22Rv1 (cell line): ENCODE measurements at regions not wholly inside any gene's neighbourhood (a gene's known extent, or its start where the extent isn't known, plus 50 kb on each side); places are given as distances from the start of the nearest gene placed in this dataset.

Experiments used
- CTCF ChIP-seq: fragments of 450-650 bp; IDR thresholded peaks from 2 replicates; pipeline ENCODE4 v1.5.1; 2017; ENCODE audit warnings: mild to moderate bottlenecking
- ZFX ChIP-seq: fragments of 450-650 bp; IDR thresholded peaks from 2 replicates; pipeline ENCODE4 v1.6.1; 2017; ENCODE audit warnings: antibody characterized with exemption, borderline replicate concordance

GRCh38 chr10:130871406-130871805 lies 440.1 kb downstream of the TCERG1L start:
- no peak for TF ChIP-seq CTCF
- no peak for TF ChIP-seq ZFX
